Activated T-cell treated with anti-CD3 and anti-CD28 coated beads, Interleukin-2, amount 50 U/mL, for 1 hour (primary cell): ENCODE measurements at regions not wholly inside any gene's neighbourhood (a gene's known extent, or its start where the extent isn't known, plus 50 kb on each side); places are given as distances from the start of the nearest gene placed in this dataset.
"Not testable (repeated sequence)": the region's sequence is repeated elsewhere in the genome, so short reads cannot be mapped to it uniquely, and the experiment has no call there.

Experiments
- DNase-seq: peaks from one replicate; pipeline ENCODE4 v3.0.0-alpha.2; 2020

DNA sequence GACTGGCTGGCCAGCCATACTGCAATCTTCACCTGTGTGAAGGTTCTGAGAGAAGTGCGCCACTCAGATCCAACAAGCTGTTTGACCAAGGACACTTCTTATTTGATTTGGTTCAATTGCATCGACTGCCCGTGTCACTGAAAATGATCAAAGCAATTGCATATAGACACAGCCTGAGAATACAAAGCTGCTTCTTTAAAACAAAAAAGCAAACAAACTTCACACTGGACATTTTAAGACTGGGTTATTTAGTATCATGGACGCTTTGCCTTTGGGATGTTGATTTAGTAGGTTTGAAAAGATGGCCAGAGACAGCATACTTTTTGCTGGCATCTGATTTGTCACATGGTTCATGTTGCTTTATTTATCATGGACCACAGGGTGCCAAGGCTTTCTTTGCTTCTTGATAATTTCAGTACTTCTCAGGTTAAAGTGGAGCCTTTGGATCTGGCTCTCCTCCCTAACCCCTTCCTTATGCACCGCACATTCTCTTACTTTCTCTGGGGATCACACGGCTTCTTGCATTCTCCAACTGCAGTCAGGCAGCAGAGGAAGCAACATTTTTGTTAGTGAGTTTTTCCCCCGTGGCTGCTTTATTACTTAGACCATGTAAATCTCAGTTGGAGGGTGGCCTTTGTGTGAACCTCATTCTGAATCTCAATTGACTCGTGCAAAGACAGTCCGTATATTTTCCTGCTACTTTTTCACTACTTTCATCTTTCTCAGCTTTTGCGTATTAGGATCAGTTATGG is 151.0 kb downstream of the CD47 start:
- DNase-seq: no peak

DNA sequence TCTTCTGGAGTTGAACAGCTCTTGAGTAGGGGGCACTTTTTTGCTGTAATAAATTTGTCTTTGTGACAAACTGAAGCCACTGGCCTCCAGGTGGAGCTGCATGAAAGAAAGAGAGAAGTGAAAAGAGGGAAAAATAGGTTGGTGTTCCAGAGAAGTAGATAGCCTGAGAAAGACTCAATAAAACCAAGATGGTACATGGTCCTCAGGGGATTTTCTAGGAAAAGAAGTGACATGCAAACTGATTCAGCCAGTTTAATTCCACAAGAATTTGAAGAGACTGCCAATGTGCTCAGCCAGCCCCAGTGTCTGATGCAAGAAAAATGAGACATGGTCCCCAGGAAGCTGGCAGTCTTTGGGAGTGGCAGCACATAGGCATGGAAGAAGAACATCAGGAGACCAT is 152.7 kb downstream of the CD47 start:
- DNase-seq: no peak

DNA sequence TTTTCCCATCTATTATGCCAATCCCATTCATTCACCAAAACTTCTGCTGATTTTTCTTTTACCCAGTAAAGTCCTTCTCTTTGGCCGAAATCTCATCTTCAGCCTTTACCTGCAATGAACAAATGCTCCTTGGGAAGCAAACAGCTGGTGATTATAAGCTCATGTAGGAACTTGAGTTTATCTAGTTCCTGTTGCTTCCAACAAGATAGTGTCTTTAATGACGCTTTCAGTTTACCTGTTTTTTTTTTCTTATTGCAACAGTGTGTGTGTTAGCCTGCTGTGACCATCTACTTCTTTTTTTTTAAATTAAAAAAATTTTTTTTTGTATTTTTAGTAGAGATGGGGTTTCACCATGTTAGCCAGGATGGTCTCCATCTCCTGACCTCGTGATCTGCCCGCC is 156.0 kb downstream of the CD47 start:
- DNase-seq: no peak

DNA sequence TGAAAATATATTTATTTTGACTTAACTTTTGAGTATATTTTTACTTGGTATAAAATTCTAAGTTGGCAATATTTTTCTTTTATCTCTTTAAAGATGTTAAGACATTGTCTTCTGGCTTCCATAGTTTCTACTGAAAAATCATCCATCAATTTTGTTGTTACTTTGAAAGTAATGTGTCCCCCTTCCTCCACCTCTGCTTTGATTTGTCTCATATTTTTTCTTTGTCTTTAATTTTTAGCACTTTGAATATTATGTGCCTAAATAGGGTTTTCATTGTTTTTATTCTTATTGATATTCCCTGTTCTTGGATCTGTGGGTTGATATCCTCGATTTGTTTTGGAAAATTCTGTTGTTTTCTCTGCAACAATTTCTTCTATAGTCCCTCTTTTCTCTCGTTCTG is 157.4 kb downstream of the CD47 start:
- DNase-seq: no peak

DNA sequence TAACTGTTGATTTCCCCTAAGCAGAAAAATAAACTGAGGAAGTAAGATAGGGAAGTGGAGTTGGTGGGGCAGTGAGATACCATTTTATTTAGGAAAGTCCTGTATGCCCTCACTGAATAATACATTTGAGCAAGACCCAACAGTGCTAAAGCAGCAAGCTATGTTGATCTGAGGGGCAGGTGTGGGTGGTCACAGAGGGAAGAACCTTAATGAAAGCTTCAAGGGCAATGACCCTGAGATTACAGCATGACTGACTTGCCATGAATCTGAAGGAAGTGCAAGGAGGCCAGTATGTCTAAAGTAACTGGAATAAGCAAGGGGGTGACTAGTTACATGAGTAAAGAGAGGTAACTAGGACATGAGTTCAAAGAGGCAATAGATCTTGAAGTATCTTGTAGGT is 159.5 kb downstream of the CD47 start:
- DNase-seq: no peak

DNA sequence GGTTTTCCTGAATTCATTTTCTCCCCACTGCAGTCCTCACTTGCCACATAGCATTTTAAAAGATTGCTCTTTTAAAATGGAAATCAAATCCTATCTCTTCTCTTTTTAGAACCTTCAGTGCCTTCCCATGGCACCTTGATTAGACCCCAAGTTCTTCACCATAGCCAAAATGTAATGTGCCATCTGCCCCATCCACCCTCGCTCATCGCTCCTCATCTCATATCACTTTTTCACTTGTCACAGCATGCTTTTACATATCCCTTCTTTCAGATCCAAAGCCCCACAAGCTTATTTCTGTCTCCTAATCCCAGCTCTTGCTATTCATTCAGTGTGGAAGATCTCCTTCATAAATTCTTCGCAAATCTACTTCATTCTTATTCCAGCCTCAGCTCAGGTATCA is 161.7 kb downstream of the CD47 start:
- DNase-seq: no peak

DNA sequence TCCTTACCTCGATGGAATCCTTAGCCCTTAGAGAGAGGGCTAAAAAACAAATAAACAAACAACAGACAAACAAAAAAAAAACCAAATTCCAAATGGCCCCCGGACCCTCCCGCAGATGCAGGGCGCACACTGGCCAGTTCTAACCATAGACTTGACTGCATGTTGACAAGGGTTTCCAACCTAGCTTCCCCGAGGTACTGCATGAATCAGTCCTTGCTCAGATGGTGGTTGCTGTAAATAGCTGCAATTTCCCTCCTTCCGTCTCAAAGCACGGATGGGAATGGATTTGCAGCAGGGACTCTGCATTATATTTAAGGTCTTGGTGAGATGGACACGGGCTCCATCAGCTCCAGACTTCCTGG is 162.8 kb downstream of the CD47 start:
- DNase-seq: peak; percentile 26

DNA sequence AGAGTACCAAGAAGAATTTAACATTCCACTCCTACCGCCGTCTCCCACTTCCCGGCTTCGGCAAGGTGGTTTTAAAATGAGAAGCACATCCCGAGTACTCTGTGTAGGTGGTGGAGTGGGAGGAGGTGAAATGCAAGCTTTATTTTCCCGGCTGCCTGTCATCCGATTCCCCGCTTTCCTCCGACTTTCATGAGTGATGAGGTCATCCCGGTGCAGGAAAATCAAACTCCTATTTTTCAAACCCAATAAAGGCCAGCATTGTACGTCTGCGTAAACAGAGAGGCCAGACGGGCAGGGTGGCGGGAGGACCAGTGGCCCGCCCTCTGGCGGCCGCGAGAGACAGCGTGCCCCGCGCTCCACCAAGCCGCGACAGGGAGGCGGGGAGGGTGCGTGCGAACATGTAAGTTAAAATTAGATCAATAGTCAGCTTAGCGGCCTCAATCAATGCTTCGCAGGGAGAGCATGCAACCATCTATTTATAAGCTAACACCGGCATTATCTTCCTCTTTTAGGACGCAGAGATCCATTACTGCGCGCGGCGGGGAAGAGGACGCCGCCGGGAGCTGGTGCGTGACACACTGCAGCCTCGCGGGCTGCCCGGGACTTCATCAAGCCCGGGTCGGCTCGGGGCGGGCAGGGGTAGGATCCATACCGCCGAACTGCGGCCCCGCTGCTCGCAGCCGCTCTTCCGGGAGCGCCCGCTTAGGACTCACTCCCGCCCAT is 163.3 kb downstream of the CD47 start:
- peak; percentile 73 for DNase-seq

DNA sequence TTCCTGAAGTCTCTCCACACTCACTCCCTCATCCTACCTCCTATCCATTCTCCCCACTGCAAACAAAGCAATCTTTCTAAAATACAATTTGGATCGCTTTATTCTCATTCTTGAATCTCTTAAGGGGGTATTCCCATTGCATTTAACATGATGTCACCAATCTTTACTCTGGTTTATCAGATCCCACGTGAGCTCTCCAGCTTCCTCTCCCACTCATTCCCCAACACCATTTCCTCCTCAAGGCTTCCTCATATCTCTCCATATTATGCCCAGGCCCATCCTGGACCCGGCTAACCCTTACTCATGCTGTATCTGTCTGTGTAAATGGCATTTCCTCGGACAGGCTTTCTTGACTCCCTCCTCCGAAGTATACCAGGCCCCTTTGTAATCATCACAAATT is 165.0 kb downstream of the CD47 start:
- DNase-seq: no peak

DNA sequence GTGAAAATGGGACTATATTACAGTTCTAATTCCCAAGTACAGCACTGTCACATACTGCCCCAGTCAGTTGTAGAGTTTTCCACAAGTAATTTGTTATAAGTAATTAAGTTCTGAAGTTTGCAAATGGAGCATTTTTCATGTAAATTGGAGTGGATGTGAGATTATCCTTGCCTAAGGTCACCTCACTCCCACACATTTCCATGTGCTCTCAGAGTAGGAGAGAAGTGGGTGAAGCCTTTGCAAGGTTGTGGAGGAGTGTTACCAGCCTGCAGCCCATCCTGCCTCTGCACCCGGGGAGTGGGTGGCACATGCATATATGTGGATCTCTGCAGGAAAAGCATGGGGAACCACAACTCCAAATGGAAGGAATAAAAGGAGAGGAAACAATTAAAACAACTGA is 169.8 kb downstream of the CD47 start:
- no peak for DNase-seq

DNA sequence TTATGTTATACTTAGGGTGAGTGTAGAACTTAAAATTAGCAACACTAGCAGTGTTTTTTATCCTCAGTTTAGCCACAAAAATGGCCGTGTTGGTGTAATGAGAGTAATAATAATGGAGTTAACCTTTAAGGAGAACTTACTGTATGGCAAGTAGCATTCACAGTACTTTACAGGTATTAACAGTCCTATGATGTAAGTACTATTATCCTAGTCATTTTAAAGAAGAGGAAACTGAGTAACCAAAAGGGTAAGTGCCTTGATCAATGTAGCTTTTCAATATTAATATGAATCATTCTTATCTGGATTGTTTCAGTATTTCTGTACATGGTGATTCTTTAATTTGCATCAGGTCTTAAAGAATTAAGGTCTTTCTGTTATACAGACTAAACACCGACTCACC is 170.3 kb downstream of the CD47 start:
- no peak for DNase-seq

DNA sequence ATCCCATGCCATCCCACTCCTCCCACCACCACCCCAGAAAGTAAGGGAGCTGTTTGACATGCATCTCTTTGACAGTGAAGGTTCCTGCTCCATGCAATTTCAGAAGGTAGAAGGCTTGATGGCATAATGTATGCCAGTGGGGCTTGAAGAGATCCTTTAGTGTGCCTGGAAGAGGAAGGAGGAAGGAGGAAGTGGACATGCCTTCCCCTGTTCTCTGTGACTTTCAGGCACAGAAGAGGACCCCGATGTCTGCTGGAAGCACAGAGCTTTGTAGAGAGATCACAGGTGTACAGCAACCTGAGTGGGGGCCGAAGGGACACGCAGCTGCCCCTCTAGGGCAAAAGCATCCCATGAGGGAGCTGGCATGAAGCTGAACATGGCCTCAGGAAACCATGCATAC is 171.6 kb downstream of the CD47 start:
- DNase-seq: no peak

DNA sequence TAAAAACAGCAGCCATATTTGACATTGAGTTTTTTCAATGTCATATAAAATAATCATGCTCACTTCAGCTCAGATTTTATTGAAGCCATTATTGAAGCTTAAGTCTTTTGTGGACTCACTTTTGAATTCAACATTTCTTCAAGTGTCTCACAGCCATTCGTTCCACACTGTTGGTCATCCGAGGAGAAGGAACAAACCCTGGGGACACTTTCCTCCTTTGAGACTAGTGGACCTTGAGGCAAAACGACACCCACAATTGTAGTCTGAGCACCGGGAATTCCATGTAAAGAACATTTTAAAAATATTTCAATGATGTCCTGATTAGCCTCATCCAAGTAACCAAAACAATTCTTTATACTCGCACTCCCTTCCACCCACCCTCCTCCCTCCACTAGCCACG is 174.7 kb downstream of the CD47 start:
- DNase-seq: no peak

DNA sequence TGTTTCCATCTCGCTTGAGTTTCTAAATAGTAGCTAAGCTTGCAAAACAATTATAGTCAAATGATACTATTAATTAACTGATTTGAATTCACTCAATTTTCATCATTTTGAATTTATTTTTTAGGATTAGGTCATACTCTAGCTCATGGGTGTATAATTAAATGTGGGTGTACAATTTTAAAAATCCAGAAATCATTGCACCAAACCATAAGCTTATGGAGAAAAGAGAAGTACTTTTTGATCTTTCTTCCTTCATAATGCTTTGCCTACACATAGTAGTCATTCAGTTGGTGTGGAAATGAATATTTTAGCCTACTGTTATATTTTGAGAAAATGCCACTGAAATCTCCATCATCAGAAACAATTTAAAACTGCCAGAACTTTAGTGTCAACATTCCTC is 175.1 kb downstream of the CD47 start:
- DNase-seq: no peak

DNA sequence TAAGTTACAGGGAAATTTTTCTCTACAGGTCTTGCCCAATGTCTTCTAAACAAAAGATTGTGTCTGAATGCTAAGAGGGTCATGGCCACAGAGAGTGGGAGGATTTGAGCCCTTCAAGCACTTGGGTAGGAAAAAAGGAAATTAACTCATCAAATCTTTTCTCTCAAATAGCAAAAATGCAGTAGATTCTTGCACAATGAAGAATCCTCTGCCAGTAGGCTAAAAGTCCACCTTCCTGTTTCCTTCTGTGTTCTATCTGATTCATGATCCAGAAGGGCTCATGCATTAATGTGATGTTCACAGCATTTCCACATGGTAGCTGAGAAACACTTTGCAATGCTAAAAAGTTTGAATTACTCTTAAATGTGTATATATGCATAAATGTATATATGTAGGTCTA is 177.1 kb downstream of the CD47 start:
- DNase-seq: no peak

DNA sequence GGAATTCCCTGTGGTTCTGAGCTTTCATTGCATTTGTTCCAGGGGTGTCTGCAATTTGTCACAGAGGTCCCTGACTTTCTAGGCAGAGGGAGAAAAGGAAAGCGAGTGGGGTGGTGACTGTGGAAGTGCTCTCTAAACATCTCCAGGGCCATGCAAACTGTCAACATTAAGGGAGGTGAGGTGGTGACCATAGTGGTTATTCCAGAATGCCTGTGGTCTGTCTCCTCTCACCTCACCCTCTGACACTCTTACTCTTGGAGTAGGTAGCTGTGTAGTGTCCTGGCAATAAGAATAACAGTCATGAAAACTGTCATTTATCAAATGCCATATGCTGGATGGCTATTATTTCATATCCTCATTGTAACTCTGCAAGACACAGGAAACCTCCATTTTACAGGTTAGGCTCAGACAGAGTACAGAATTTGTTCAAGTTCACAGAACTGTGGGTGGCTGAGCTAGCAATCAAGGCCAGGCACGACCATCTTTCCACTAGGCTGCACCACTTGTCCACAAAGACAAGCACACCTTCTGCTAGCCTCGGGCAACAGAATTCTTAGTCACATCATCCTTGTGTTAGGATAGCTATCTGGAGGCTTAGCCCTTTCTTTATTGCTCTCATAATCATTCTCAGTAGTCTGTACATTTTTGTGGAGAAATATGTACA is 179.4 kb downstream of the CD47 start:
- DNase-seq: no peak

DNA sequence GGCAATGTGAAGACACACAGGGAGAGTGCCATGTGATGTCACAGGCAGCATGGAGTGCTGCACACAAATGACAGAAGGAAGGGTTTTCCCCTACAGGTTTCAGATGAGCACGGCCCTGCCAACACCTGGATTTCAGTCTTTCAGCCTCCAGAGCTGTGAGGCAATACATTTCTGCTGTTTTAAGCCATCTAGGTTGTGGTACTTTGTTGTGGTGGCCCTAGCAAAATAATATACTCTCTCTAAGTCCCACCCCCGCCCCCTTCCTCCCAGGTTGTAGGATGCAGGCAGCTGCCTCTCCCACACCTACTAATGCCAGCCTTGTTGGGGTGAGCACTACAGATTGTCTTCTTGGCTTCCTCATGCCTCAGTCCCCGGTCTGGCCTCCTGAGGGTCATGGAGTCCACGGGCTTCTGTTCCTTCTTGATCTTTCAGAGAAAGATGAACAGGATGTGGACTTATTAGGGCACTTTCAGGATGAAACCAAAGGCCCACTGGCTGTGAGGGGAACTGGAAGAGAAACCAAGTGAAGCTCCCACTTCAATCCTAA is 180.0 kb downstream of the CD47 start:
- DNase-seq: no peak

DNA sequence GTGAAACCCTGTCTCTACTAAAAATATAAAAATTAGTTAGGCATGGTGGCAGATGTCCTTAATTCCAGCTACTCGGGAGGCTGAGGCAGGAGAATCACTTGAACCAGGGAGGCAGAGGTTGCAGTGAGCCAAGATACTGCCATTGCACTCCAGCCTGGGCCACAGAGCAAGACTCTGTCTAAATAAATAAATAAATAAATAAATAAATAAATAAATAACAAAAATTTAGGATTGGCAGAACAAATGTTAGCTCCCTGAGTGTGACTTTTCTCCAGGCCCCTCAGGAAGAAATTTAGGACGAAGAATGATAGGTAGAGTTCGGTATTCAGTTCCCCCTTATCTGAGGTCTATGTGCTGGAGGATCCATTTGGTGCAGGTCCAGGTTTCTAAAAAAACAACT is 181.2 kb downstream of the CD47 start:
- not testable (repeated sequence) for DNase-seq

DNA sequence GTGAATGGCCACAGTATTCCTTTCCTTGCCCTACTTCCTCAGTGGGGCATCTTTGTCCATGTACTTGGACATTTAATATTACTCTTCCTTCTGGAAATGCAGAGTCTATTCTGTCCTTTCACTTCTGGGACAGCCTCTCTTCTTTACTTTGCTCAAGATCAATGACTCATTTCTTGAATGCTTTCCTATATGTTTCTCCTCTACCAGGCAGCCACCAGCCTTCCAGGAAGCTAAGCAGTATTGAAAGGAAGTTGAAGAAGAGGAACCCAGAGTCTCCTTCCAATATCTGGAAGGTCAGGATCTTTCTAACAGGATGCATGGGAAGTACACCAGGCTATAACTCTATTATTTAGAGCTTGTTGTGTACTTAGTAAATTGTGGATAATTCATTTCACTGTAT is 182.8 kb downstream of the CD47 start:
- no peak for DNase-seq

DNA sequence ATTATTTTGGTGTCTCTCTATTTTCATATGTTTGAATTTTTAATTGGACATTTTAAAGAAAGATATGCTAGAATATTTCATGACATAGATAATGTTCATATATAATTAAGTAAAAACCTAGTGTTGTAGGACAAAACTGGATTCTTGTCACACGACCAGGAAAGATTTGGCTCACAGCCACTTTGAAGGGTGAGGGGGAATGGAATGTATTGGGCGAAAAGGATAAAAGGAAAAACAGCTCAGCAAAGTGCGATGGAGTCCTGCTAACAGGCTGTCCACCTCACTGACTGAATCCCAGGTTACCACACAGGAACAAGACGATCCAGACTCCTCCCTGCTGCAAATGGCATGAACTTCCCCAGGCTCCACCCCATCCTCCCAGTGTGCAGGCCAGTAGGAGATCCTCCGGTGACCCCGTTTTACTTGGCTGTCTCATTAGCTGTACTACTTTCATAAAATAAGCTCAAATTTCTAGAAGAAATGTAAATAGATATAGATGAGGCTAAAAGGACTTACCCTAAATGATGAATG is 186.2 kb downstream of the CD47 start:
- no peak for DNase-seq

DNA sequence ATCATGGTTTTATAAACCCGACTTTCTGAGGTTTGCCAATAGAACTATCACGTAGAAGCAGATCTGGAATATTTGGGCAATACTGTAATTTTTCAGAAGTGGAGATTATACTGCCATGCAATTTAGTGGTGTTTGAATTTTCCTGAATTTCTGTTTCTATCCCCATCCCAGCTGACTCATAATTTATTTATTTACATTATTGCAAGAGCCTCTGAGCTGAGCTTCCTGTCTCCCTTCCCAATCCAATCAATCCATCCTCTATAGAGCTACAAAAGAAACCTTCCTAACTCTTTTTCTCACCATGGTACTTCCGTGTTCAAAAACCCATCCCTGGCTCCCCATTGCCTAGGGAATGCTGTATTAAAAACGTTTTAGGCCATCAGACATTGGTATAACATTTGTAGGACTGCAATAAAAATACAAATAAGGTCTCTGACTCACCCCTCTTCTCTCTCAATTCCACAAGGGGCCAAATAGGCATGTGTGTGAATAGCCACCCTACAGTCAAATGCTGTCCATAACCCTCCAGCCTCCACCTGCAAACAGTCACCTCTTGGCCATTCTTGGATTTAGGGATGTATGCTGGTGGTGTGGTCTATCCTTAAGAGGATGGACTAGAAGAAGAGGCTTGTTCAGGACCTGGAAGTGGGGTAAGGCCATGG is 190.7 kb downstream of the CD47 start:
- no peak for DNase-seq

DNA sequence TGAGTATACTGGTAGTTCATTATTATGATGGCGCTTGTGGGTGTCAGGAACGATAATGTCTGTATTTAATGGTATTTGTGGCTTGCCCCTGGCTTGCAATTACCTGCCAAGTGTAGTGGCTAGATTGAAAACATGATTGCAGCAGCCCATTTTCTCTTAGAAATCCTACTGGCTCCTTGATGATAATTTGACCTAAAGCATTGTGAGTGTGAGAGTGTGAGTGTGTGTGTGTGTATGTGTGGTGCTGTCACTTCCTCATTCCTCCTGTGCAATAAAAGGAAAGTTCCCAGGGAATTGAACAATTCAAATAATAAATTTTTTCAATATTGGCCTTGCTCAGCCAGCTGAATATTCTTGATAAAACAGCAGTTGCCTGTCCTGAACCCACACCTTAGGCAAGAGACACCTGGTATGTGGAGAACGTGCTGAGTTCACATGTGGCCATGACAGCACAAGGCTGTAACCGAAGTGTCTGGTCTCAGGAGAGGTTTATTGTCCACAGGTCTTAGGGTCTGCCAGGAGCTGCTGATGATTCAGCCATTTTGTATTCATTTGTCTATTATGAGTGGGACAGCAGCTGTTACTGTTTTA is 193.3 kb downstream of the CD47 start:
- no peak for DNase-seq

DNA sequence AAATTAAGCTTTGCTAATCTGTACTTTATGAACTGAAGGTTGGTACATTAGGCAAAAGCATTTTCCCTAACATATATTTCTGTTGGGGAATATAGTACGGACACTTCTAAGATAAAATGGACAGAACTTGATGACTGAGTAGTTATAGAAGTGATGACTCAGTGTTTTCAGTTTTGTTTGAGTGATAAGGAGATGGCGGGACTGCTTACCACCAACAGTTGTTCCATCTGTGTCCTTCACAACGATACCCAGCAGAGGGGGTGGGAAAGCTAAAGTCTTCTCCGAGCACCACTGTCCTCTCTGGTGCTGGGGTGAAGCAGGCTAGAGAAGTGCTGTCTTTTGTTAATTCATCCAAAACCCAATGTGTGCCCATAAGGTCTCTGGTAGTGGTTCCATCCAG is 195.8 kb downstream of the CD47 start:
- DNase-seq: no peak
